ENCODE measurements at regions not wholly inside any gene's neighbourhood (a gene's known extent, or its start where the extent isn't known, plus 50 kb on each side); places are given as distances from the start of the nearest gene placed in this dataset.

- DNase-seq (no peak), ATAC-seq (ENCODE audit: poor library complexity) (no peak)
- H3K4me1 ChIP-seq (ENCODE audit: insufficient read depth, low read length), result no peaks in the 10 kb centered on the region
- no peaks in the 10 kb centered on the region for H3K36me3 Mint-ChIP-seq (ENCODE audit: low read depth)
- H3K27ac Mint-ChIP-seq, result no peak overlapping the region
- H3K27me3 ChIP-seq (ENCODE audit: control insufficient read depth in 1 of 2, insufficient read depth in 2 of 2, low read length in 2 of 2), result peaks cover 10 to 17% of the 10 kb centered on the region in 2 experiments
- H3K27me3 Mint-ChIP-seq, result peaks cover 64% of the 10 kb centered on the region
- H3K9me3 ChIP-seq (ENCODE audit: control insufficient read depth in 1 of 2, insufficient read depth in 1 of 2, low read length in 2 of 2), result peaks cover 0 to 5% of the 10 kb centered on the region in 2 experiments
- H3K36me3 ChIP-seq (ENCODE audit: insufficient read depth, low read length), result no peaks in the 10 kb centered on the region
- H3K4me1 Mint-ChIP-seq (ENCODE audit: low read depth), result no peaks in the 10 kb centered on the region
- ChIA-PET POLR2A (no interaction called here), CTCF (no interaction called here)
- H3K4me3 ChIP-seq (ENCODE audit: low read length), result no peak overlapping the region
- intact Hi-C loops (cut with DNase I, micrococcal nuclease), result no loop called here
- no peak overlapping the region for H3K27ac ChIP-seq (ENCODE audit: low read depth in 1 of 2, low read length in 2 of 2)
- no peak for TF ChIP-seq CTCF (IDR thresholded peaks at IDR 0.05)
- no peak overlapping the region for H3K4me3 Mint-ChIP-seq
- no peaks in the 10 kb centered on the region for H3K9me3 Mint-ChIP-seq
Measured at GRCh38 chr2:10966741-10967140, 55.0 kb downstream of the KCNF1 start.

GRCh38 chr2:10968176-10968575 is 56.4 kb downstream of the KCNF1 start:
- intact Hi-C loops (cut with DNase I, micrococcal nuclease), result no loop called here
- POLR2A ChIA-PET, result no interaction called here
- no peak overlapping the region for H3K27ac Mint-ChIP-seq

GRCh38 chr2:10970666-10971065 is 58.9 kb downstream of the KCNF1 start:
- no peak overlapping the region for H3K4me3 ChIP-seq (ENCODE audit: low read length)
- Mint-ChIP-seq H3K27me3 (peaks cover 41% of the 10 kb centered on the region), H3K4me3 (no peak overlapping the region), H3K36me3 (ENCODE audit: low read depth) (no peaks in the 10 kb centered on the region), H3K4me1 (ENCODE audit: low read depth) (no peaks in the 10 kb centered on the region), H3K27ac (no peak overlapping the region), H3K9me3 (no peaks in the 10 kb centered on the region)
- no peak for TF ChIP-seq CTCF (IDR thresholded peaks at IDR 0.05)
- peaks cover 0 to 5% of the 10 kb centered on the region in 2 experiments for H3K9me3 ChIP-seq (ENCODE audit: control insufficient read depth in 1 of 2, insufficient read depth in 1 of 2, low read length in 2 of 2)
- H3K27ac ChIP-seq (ENCODE audit: low read depth in 1 of 2, low read length in 2 of 2), result no peak overlapping the region
- intact Hi-C loops (cut with DNase I, micrococcal nuclease), result no loop called here
- no peaks in the 10 kb centered on the region for H3K4me1 ChIP-seq (ENCODE audit: insufficient read depth, low read length)
- POLR2A ChIA-PET, result no interaction called here
- CTCF ChIA-PET, result no interaction called here
- H3K36me3 ChIP-seq (ENCODE audit: insufficient read depth, low read length), result no peaks in the 10 kb centered on the region
- DNase-seq (no peak), ATAC-seq (ENCODE audit: poor library complexity) (no peak)
- H3K27me3 ChIP-seq (ENCODE audit: control insufficient read depth in 1 of 2, insufficient read depth in 2 of 2, low read length in 2 of 2), result peaks cover 8 to 17% of the 10 kb centered on the region in 2 experiments

More at GRCh38 chr2:10968176-10968575, 56.4 kb downstream of the KCNF1 start:
- no peak for TF ChIP-seq CTCF (IDR thresholded peaks at IDR 0.05)
- Histone ChIP-seq H3K9me3 (ENCODE audit: control insufficient read depth in 1 of 2, insufficient read depth in 1 of 2, low read length in 2 of 2) (peaks cover 0 to 5% of the 10 kb centered on the region in 2 experiments), H3K4me1 (ENCODE audit: insufficient read depth, low read length) (no peaks in the 10 kb centered on the region), H3K27ac (ENCODE audit: low read depth in 1 of 2, low read length in 2 of 2) (no peak overlapping the region), H3K4me3 (ENCODE audit: low read length) (no peak overlapping the region), H3K36me3 (ENCODE audit: insufficient read depth, low read length) (no peaks in the 10 kb centered on the region), H3K27me3 (ENCODE audit: control insufficient read depth in 1 of 2, insufficient read depth in 2 of 2, low read length in 2 of 2) (peaks cover 15 to 17% of the 10 kb centered on the region in 2 experiments)
- DNase-seq, result no peak
- H3K27me3 Mint-ChIP-seq, result peaks cover 56% of the 10 kb centered on the region
- H3K36me3 Mint-ChIP-seq (ENCODE audit: low read depth), result no peaks in the 10 kb centered on the region
- H3K9me3 Mint-ChIP-seq, result no peaks in the 10 kb centered on the region
- H3K4me3 Mint-ChIP-seq, result no peak overlapping the region
- CTCF ChIA-PET, result no interaction called here
- ATAC-seq (ENCODE audit: poor library complexity), result no peak
- H3K4me1 Mint-ChIP-seq (ENCODE audit: low read depth), result no peaks in the 10 kb centered on the region
